ENCODE measurements at regions not wholly inside any gene's neighbourhood (a gene's known extent, or its start where the extent isn't known, plus 50 kb on each side); places are given as distances from the start of the nearest gene placed in this dataset.

DNA sequence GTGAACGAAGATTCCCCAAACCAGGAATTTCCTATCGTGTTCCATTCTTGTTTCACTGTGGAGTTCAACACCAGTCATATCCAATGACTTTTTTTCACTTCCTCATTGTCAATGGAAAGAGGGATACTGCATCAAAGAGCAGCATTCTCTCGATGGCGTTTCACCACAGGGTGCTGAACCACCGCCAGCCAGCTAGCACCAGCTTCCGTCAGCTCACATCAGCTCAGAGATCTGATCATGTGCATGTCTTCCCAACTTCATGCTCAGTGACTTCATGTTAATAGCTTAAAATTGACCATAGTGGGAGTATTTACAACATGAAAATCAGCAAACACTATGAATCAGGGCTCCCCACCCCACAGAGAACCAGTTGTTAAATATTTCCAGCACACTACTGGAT, 359.9 kb downstream of the TNS1 start:
- H3K4me3 ChIP-seq = no peak overlapping the region
- no TSS peak for BruUV-seq (replicated peaks)
- TF ChIP-seq JUND (IDR thresholded peaks at IDR 0.05; ENCODE audit: low read depth, low read length) (no peak), GABPA (IDR thresholded peaks at IDR 0.05; ENCODE audit: low read depth) (no peak), SPI1 (IDR thresholded peaks at IDR 0.05; ENCODE audit: borderline replicate concordance, insufficient read depth, low read depth, low read length) (0 out of 2 replicates have a peak, but pooled peaks have one; percentile 3), EZH2 (IDR thresholded peaks at IDR 0.05; ENCODE audit: borderline replicate concordance, control insufficient read depth, low read depth, low read length) (no peak), CBX5 (IDR thresholded peaks at IDR 0.05; ENCODE audit: low read depth) (no peak), TCF7 (IDR thresholded peaks at IDR 0.05; ENCODE audit: borderline replicate concordance) (no peak)
- TF ChIP-seq, protein P1, sequence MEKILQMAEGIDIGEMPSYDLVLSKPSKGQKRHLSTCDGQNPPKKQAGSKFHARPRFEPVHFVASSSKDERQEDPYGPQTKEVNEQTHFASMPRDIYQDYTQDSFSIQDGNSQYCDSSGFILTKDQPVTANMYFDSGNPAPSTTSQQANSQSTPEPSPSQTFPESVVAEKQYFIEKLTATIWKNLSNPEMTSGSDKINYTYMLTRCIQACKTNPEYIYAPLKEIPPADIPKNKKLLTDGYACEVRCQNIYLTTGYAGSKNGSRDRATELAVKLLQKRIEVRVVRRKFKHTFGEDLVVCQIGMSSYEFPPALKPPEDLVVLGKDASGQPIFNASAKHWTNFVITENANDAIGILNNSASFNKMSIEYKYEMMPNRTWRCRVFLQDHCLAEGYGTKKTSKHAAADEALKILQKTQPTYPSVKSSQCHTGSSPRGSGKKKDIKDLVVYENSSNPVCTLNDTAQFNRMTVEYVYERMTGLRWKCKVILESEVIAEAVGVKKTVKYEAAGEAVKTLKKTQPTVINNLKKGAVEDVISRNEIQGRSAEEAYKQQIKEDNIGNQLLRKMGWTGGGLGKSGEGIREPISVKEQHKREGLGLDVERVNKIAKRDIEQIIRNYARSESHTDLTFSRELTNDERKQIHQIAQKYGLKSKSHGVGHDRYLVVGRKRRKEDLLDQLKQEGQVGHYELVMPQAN (conservative IDR thresholded peaks at IDR 0.05) = no peak
- DNase-seq (ENCODE audit: low read depth, low spot score) (no peak), ATAC-seq (no peak), FAIRE-seq (no peak)
- in situ Hi-C loops (cut with MboI) = no loop called here
- no peaks in the 10 kb centered on the region for H4K20me1 ChIP-seq (ENCODE audit: control insufficient read depth, insufficient read depth)
- RAD21 ChIA-PET (ENCODE audit: unreplicated experiment) = no interaction called here
- H3K27me3 ChIP-seq (replicated peaks in 1 of 2; ENCODE audit: control insufficient read depth in 2 of 2, insufficient read depth in 2 of 2, low read length in 1 of 2) = no peaks in the 10 kb centered on the region; a peak in 1 of 4 replicates
- H3K79me2 ChIP-seq (ENCODE audit: control insufficient read depth, insufficient read depth, low read length) = no peaks in the 10 kb centered on the region
- H3K4me2 ChIP-seq (ENCODE audit: control insufficient read depth, insufficient read depth) = no peak overlapping the region
- H2AFZ ChIP-seq (ENCODE audit: control insufficient read depth, low read depth, low read length) = no peak overlapping the region
- SMC1A ChIA-PET (ENCODE audit: uncharacterized antibody, unreplicated experiment) = no interaction called here
- H3K36me3 ChIP-seq (ENCODE audit: control insufficient read depth in 2 of 2, insufficient read depth in 2 of 2, low read length in 1 of 2) = no peaks in the 10 kb centered on the region
- POLR2A ChIA-PET = no interaction called here
- H3K9me3 ChIP-seq (replicated peaks; ENCODE audit: control insufficient read depth, insufficient read depth, low read length) = no peaks in the 10 kb centered on the region
- no peak overlapping the region for H3K27ac ChIP-seq (ENCODE audit: control insufficient read depth, insufficient read depth)
- H3K4me1 ChIP-seq (ENCODE audit: control insufficient read depth, insufficient read depth, low read length) = no peaks in the 10 kb centered on the region
- H3K9ac ChIP-seq (ENCODE audit: control insufficient read depth, insufficient read depth, low read length) = no peak overlapping the region
- WGBS (ENCODE audit: insufficient coverage, insufficient replicate concordance, low lambda C conversion rate, missing lambda C conversion rate) = 75% methylated on average over 6 of the region's 6 CpGs
- intact Hi-C loops (cut with micrococcal nuclease; ENCODE audit: unreplicated experiment) = no loop called here
- CTCF ChIA-PET = interaction anchor here (3.0 kb wide), 1 partner anchor 8 kb away, joined by 16 read pairs; no protein-coding TSS in a partner anchor

Data from GM12878 (cell line).